Activated CD4-positive, CD25-positive, alpha-beta regulatory T cell treated with anti-CD3 and anti-CD28 coated beads, Interleukin-2, amount 50 U/mL, for 16 hours (primary cell): ENCODE measurements at regions not wholly inside any gene's neighbourhood (a gene's known extent, or its start where the extent isn't known, plus 50 kb on each side); places are given as distances from the start of the nearest gene placed in this dataset.

Source experiments
- DNase-seq: peaks from one replicate; pipeline ENCODE4 v3.0.0-alpha.2; 2020; ENCODE audit warnings: low read depth, low spot score

DNA sequence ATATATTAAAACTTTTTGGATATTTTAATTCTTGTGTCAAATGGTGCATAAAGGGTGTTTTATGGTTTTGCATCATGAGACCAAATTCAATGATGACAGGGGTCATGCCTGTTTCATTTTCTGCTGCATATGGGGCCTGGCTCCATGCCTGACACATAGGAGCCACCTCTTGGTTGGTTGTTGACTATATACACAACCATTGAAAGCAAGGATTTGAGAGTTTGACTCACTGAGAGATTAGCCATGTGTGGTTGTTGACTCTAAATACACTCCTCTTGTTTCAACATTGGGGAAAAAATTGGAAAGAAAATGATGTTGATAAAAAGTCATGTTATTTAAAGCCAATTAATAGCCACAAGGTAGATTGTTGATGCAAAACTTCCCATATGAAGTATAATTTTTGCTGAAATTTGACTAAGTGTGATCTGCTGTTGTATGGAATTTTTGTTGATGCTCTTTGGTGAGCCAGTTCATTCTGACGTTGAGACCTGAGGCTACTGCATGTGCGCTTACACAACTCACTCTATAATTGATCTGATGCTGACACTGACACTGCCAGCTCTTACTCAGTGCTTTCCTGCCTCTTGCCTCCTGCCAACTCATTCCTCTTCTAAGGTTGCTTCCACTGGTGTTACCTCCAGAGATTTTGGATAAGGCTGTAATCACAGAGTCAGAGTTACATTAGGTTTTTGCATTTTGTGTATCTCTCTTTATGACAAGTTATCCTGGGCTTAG, 446.2 kb upstream of the SLC14A2 start:
- no peak for DNase-seq

- no peak for DNase-seq
Observed at GRCh38 chr18:45169610-45170009, 445.7 kb upstream of the SLC14A2 start.

DNA sequence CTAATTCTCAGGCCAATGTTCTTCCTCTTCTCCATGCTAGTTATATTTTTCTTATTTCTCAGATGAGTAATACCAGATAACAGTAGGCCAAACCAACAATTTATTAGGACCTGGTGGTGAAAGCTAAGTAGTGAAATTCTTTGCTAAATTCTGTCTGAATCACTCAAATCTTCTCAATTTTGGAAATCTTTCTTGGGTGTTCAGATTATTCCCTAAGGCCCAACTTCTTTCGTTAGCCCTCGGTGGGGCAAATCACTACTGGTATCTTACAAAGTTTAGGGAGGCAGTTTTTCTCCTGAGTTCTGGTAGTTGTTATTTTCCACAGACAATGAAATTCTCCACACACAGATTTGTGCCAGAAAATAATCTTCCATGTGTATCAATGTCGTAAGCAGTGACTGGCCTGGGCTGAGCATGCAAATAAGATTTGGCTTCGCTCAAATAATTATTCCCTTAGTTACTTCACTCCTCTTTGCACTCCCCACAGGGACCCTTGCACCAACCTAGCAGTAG, 443.5 kb upstream of the SLC14A2 start:
- no peak for DNase-seq

GRCh38 chr18:45173327-45173726, 441.9 kb upstream of the SLC14A2 start:
- no peak for DNase-seq

DNA sequence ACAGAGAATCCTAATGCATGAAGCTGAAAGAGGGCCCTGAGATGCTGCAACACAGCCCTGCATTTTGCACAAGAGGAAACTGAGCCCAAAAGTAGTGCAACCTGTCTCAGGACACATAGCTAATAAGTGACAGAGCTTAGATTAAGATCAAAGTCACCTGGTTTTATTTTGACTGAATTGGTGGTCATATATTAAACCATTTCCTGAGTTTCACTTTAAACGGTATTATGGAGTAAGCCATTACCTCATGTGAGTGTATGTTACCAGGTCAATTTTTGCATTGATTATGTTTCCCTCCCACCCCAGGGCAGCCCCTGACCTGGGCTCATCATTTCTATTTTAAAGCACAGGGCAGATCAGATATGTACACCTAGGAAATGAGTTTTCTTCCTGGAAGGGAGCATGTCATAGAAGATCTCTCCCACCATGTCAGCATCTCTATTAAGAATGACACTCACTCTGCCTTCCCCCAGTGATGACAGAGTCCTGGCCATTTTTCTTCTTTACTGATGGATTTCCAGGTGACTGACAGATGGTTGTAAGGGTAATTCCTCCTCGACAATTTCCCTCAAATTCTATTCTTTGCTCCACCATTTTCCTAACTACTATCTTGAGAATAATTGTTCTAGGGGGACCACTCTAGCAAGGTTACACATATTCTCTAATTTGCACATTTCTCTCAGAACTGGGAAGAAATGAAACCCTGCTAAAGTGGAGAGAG, 441.3 kb upstream of the SLC14A2 start:
- no peak for DNase-seq

GRCh38 chr18:45174629-45175136, 440.6 kb upstream of the SLC14A2 start:
- DNase-seq: no peak

GRCh38 chr18:45175511-45175910, 439.8 kb upstream of the SLC14A2 start:
- no peak for DNase-seq

- no peak for DNase-seq
Observed at GRCh38 chr18:45186832-45187231, 428.4 kb upstream of the SLC14A2 start.

DNA sequence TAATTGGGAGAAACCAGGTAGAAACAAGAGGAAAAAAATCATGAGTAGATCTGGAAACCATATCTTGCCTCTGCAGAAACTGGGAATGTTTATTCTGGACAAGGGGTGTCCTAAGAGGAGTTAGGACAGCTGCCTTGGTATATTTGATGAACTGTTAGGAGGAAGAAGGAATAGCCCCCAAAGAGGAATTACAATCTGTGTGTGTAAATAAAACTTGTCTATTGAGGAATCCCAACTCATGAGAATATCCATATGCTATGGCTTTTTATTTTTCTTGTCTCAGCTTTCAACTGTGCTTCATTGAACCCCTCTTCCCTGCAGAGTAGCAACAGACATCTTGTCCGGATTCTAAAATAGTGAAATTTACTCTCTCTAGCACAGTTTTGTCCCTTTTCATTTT, 423.5 kb upstream of the SLC14A2 start:
- DNase-seq: no peak

DNA sequence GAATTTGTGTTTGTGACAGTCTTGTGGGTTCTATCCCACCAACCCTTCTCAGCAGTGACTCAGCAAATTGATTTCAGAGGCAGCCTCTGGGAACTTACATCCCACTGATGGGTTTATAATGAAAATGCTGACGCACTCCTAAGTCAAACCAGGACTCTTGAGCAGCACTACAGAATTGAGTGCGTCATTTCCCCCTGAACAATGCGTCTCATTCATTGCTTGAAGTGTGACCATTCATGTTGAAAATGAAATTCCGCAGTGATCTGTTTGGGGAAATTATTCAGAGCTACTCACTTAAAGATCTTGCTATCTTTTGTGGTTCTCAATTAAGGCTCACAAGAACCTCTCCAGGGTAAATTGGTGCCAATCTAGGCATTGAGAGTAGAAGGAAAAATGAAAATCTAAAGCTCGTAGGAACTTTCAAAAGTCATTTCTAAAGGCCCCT, 417.7 kb upstream of the SLC14A2 start:
- no peak for DNase-seq

DNA sequence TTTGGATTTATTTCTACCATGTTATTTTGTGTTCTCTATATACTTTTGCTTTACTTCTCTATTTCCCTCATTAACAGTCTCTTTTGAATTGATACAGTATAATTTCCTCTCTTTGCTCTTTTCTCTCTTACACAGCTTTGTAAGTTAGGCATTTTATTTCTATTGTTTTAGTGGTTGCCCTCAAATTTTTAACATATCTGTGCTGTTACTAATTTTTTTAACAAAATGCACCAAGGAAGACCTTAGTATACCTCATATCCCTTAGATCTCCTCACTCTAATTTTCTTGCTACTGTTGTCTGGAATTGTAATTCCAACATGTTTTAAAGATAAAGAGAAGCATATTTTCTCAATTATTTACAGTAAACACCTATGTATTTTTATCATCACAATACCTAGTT, 416.8 kb upstream of the SLC14A2 start:
- no peak for DNase-seq

GRCh38 chr18:45201029-45201428, 414.2 kb upstream of the SLC14A2 start:
- DNase-seq: no peak

GRCh38 chr18:45201489-45201888, 413.8 kb upstream of the SLC14A2 start:
- no peak for DNase-seq

GRCh38 chr18:45202061-45202460, 413.2 kb upstream of the SLC14A2 start:
- no peak for DNase-seq

GRCh38 chr18:45203677-45204076, 411.6 kb upstream of the SLC14A2 start:
- no peak for DNase-seq

- no peak for DNase-seq
Observed at GRCh38 chr18:45207328-45207727, 407.9 kb upstream of the SLC14A2 start.

DNA sequence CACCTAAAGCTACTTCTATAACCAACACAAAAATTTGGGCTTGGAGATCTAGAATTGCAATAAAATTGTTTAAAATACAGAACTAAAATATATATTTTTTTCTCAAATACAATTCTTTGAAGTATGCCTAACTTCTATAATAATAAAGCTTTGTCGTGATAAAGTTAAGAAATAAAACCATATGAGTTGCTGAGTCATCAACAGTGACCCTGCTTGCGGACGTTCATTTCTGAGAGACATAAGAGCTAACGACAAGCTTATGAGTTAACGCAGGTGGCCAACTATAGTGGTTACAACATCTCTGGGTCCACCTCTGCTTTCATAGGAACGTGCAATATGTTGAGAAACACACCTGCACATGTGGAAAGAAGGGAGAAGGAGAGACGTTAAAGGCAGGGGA, 407.1 kb upstream of the SLC14A2 start:
- no peak for DNase-seq

DNA sequence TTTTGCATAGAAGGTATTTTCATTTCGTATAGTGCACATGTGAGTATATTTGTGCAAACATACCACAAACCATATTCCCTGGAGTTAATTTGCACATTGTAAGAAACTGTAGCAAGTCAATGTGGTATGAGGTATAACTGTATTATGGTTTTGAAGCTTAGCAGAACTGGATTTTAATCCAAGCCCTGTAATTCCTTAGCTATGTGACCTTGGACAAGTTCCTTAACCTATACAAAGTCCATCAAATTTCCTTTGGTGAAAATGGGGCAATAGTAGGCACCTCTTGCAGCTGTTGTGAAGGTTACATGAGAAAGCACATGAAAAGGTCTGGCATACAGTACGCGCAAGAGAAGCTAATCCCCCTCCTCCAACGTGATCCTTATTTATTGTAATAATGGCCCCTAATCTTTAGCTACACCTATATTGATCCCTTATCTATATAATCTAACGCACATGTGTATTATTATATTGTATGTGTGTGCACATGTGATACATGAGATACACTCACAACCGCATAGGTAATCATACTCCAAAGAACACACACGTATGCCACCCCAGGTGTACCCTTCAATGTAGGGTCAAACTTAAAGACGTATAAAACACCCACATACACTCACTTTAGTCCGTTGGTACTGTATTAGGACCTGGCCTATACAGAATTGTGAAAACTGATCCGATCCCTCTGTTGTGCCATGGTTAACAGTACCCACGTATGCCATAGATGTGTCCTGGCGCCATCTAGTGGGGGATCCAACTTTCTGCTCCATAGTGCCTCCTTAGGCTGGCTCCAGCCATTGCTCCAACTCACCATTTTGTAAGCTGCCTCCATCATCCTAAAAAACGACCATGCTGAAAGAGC, 402.9 kb upstream of the SLC14A2 start:
- DNase-seq: peak; percentile 40

DNA sequence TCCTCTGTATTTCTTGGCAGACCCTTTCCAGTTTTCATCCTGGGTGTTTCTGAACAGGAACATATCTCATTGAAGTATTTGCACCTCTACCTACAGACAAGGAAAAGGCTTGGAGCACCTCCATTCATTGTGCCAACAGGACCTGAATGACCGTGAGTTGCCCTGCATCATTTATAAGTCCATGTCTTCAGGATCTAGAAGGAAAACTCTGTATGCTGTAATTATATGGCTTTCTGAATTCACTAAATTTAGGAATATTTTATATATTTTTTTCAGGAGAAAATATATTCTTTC, 402.3 kb upstream of the SLC14A2 start:
- DNase-seq: no peak

- no peak for DNase-seq
Observed at GRCh38 chr18:45218436-45218835, 396.8 kb upstream of the SLC14A2 start.

DNA sequence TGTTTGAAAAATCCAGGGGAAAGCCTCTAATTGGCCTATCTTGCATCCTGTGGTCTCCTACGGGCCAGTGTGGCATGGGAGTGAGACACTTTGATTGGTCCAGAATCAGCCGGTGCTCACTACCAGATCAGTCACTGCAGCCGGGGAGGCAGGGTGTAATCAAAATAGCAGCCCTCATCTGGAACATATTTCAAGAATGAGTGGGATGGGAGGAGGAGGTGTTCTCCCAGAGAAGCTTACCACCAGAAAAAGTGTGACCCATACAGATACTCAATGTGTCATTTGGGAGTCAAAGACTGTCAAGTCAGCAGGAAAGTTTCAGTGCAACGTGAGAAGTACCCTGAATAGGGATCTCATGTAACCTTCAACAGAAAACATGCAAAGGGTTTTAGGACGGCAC, 393.9 kb upstream of the SLC14A2 start:
- DNase-seq: no peak

DNA sequence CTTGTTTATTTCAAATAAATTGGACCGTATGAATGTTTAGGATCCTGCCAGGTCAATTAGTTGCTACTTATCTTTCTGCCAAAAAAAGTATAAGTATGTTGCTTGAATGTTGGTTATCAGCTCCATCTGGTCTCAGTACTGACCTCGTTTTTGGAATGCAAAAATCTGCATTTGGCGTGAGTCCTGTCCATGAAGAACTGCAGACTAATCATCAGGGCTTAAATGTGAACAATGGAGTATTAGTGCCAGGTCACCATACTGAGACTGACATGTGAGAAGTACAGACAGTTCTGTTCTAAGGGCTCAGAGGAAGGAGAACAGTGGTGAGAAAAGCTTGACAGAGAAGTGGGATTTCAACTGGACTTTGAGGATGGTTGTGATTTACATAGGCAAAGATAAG, 393.1 kb upstream of the SLC14A2 start:
- DNase-seq: no peak
